ENCODE measurements at regions not wholly inside any gene's neighbourhood (a gene's known extent, or its start where the extent isn't known, plus 50 kb on each side); places are given as distances from the start of the nearest gene placed in this dataset.

DNA sequence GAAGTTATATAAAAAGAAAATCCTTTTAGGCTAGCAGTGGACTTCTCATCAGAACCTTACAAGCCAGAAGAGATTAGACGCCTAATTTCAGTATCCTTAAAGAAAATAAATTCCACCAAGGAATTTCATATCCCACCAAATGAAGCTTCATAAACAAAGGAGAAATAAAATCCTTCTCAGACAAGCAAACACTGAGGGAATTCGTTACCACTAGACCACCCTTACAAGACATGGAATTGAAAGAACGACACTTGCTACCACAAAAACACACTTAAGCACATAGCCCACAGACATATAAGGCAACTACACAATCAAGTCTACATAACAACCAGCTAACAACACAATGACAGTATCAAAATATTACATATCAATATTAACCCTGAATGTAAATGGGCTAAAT is 299.2 kb downstream of the TOX3 start:
- TF ChIP-seq, protein P1, sequence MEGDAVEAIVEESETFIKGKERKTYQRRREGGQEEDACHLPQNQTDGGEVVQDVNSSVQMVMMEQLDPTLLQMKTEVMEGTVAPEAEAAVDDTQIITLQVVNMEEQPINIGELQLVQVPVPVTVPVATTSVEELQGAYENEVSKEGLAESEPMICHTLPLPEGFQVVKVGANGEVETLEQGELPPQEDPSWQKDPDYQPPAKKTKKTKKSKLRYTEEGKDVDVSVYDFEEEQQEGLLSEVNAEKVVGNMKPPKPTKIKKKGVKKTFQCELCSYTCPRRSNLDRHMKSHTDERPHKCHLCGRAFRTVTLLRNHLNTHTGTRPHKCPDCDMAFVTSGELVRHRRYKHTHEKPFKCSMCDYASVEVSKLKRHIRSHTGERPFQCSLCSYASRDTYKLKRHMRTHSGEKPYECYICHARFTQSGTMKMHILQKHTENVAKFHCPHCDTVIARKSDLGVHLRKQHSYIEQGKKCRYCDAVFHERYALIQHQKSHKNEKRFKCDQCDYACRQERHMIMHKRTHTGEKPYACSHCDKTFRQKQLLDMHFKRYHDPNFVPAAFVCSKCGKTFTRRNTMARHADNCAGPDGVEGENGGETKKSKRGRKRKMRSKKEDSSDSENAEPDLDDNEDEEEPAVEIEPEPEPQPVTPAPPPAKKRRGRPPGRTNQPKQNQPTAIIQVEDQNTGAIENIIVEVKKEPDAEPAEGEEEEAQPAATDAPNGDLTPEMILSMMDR (conservative IDR thresholded peaks at IDR 0.05; ENCODE audit: low read length) = no peak
- TF ChIP-seq EZH2phosphoT487 (IDR thresholded peaks at IDR 0.05; ENCODE audit: borderline replicate concordance, low read depth, low read length) = no peak

Data from OCI-LY7 (cell line).